Adipocyte (in vitro differentiated cells): ENCODE measurements at regions not wholly inside any gene's neighbourhood (a gene's known extent, or its start where the extent isn't known, plus 50 kb on each side); places are given as distances from the start of the nearest gene placed in this dataset.
A peak's percentile ranks its signal among the peaks of the same experiment; 100 is the strongest.

Experiments used
- DNase-seq: peaks from one replicate; pipeline ENCODE4 v3.0.0-alpha.2; 2015; ENCODE audit warnings: low read depth
- H3K27me3 ChIP-seq: replicated peaks from 2 replicates; pipeline ENCODE4 v1.7.0; 2013; ENCODE audit warnings: mild to moderate bottlenecking, low read length, moderate library complexity; ENCODE audit not compliant: control insufficient read depth, insufficient read depth
- H3K36me3 ChIP-seq: 2 replicates; pipeline ENCODE4 v1.7.0; 2013; ENCODE audit warnings: low read length, mild to moderate bottlenecking, moderate library complexity; ENCODE audit not compliant: control insufficient read depth, insufficient read depth, severe bottlenecking
- H3K4me1 ChIP-seq: 2 replicates; pipeline ENCODE4 v1.7.0; 2013; ENCODE audit warnings: mild to moderate bottlenecking, low read length, moderate library complexity; ENCODE audit not compliant: control insufficient read depth, insufficient read depth
- H3K4me3 ChIP-seq: 2 replicates; pipeline ENCODE4 v1.7.0; 2013; ENCODE audit warnings: mild to moderate bottlenecking, low read length, moderate library complexity
- H3K9ac ChIP-seq: 2 replicates; pipeline ENCODE4 v1.7.0; 2013; ENCODE audit warnings: mild to moderate bottlenecking, low read length, moderate library complexity
- H3K9me3 ChIP-seq: 2 replicates; pipeline ENCODE4 v1.7.0; 2013; ENCODE audit warnings: mild to moderate bottlenecking, low read length, moderate library complexity; ENCODE audit not compliant: control insufficient read depth

- DNase-seq, result peak; percentile 88
- Histone ChIP-seq H3K4me3 (no peak overlapping the region), H3K9ac (no peak overlapping the region), H3K9me3 (no peaks in the 10 kb centered on the region), H3K36me3 (no peaks in the 10 kb centered on the region), H3K4me1 (peaks cover 5% of the 10 kb centered on the region), H3K27me3 (no peaks in the 10 kb centered on the region)
Measured at GRCh38 chr5:167723254-167723871, 568.1 kb upstream of the WWC1 start.

- no peak for DNase-seq
- Histone ChIP-seq H3K36me3 (no peaks in the 10 kb centered on the region), H3K4me1 (peaks cover 19% of the 10 kb centered on the region), H3K9ac (no peak overlapping the region), H3K9me3 (no peaks in the 10 kb centered on the region), H3K27me3 (no peaks in the 10 kb centered on the region), H3K4me3 (no peak overlapping the region)
Measured at GRCh38 chr5:167725264-167725663, 566.2 kb upstream of the WWC1 start.

- DNase-seq, result no peak
- no peaks in the 10 kb centered on the region for H3K27me3 ChIP-seq
- H3K4me1 ChIP-seq, result peaks cover 24% of the 10 kb centered on the region
- H3K36me3 ChIP-seq, result no peaks in the 10 kb centered on the region
- H3K9me3 ChIP-seq, result no peaks in the 10 kb centered on the region
- no peak overlapping the region for H3K4me3 ChIP-seq
- no peak overlapping the region for H3K9ac ChIP-seq
Measured at GRCh38 chr5:167725741-167726140, 565.7 kb upstream of the WWC1 start.

- no peaks in the 10 kb centered on the region for H3K36me3 ChIP-seq
- no peak overlapping the region for H3K9ac ChIP-seq
- H3K4me1 ChIP-seq, result peaks cover 33% of the 10 kb centered on the region
- H3K4me3 ChIP-seq, result no peak overlapping the region
- no peaks in the 10 kb centered on the region for H3K9me3 ChIP-seq
- H3K27me3 ChIP-seq, result no peaks in the 10 kb centered on the region
- DNase-seq, result no peak
Measured at GRCh38 chr5:167726642-167727041, 564.8 kb upstream of the WWC1 start.

- peak overlapping the region; percentile 58 for H3K9ac ChIP-seq
- no peaks in the 10 kb centered on the region for H3K27me3 ChIP-seq
- peaks cover 34% of the 10 kb centered on the region for H3K4me1 ChIP-seq
- H3K9me3 ChIP-seq, result no peaks in the 10 kb centered on the region
- H3K4me3 ChIP-seq, result peak overlapping the region; percentile 46
- DNase-seq, result peak; percentile 89
- no peaks in the 10 kb centered on the region for H3K36me3 ChIP-seq
Measured at GRCh38 chr5:167730121-167730520, 561.3 kb upstream of the WWC1 start.

- no peak for DNase-seq
- Histone ChIP-seq H3K4me3 (peak overlapping the region; percentile 46), H3K9ac (peak overlapping the region; percentile 58), H3K9me3 (no peaks in the 10 kb centered on the region), H3K36me3 (no peaks in the 10 kb centered on the region), H3K4me1 (peaks cover 34% of the 10 kb centered on the region), H3K27me3 (no peaks in the 10 kb centered on the region)
Measured at GRCh38 chr5:167730656-167731055, 560.8 kb upstream of the WWC1 start.

- Histone ChIP-seq H3K4me1 (peaks cover 34% of the 10 kb centered on the region), H3K9ac (no peak overlapping the region), H3K27me3 (no peaks in the 10 kb centered on the region), H3K36me3 (no peaks in the 10 kb centered on the region), H3K4me3 (no peak overlapping the region), H3K9me3 (no peaks in the 10 kb centered on the region)
- DNase-seq, result no peak
Measured at GRCh38 chr5:167731951-167732350, 559.5 kb upstream of the WWC1 start.

GRCh38 chr5:167732499-167732898 is 558.9 kb upstream of the WWC1 start:
- Histone ChIP-seq H3K27me3 (no peaks in the 10 kb centered on the region), H3K9ac (no peak overlapping the region), H3K9me3 (no peaks in the 10 kb centered on the region)

GRCh38 chr5:167736992-167737391 is 554.5 kb upstream of the WWC1 start:
- Histone ChIP-seq H3K4me3 (no peak overlapping the region), H3K9me3 (peaks cover 6% of the 10 kb centered on the region), H3K4me1 (peaks cover 3% of the 10 kb centered on the region), H3K27me3 (no peaks in the 10 kb centered on the region), H3K9ac (no peak overlapping the region), H3K36me3 (no peaks in the 10 kb centered on the region)
- no peak for DNase-seq

More at GRCh38 chr5:167732499-167732898, 558.9 kb upstream of the WWC1 start:
- Histone ChIP-seq H3K4me3 (no peak overlapping the region), H3K4me1 (peaks cover 34% of the 10 kb centered on the region), H3K36me3 (no peaks in the 10 kb centered on the region)
- DNase-seq, result no peak

- Histone ChIP-seq H3K36me3 (no peaks in the 10 kb centered on the region), H3K4me3 (peak overlapping the region; percentile 21), H3K9ac (peak overlapping the region; percentile 52), H3K4me1 (peaks cover 17% of the 10 kb centered on the region), H3K27me3 (no peaks in the 10 kb centered on the region), H3K9me3 (no peaks in the 10 kb centered on the region)
- DNase-seq, result peak; percentile 70
Measured at GRCh38 chr5:167743695-167744464, 547.6 kb upstream of the WWC1 start.

GRCh38 chr5:167745868-167746267 is 545.6 kb upstream of the WWC1 start:
- Histone ChIP-seq H3K27me3 (no peaks in the 10 kb centered on the region), H3K9me3 (no peaks in the 10 kb centered on the region), H3K4me3 (no peak overlapping the region), H3K4me1 (peaks cover 17% of the 10 kb centered on the region), H3K9ac (no peak overlapping the region), H3K36me3 (no peaks in the 10 kb centered on the region)
- DNase-seq, result no peak
